NCI-H82 treated with DMSO at 0.1 percent for 48 hours (cell line): ENCODE measurements at regions not wholly inside any gene's neighbourhood (a gene's known extent, or its start where the extent isn't known, plus 50 kb on each side); places are given as distances from the start of the nearest gene placed in this dataset.

Experiments
- DNase-seq: peaks from one replicate; lab custom pipeline; 2025; ENCODE audit not compliant: unreplicated experiment; lab: John Stamatoyannopoulos, UW

GRCh38 chr16:85971902-85972638, 73.1 kb downstream of the IRF8 start:
- no peak for DNase-seq

GRCh38 chr16:85974428-85975375, 75.7 kb downstream of the IRF8 start:
- DNase-seq, result no peak

GRCh38 chr16:85975451-85975981, 76.6 kb downstream of the IRF8 start:
- no peak for DNase-seq

GRCh38 chr16:85978291-85978775, 79.4 kb downstream of the IRF8 start:
- DNase-seq, result no peak

- no peak for DNase-seq
These were observed 80.0 kb downstream of the IRF8 start for GRCh38 chr16:85978976-85979375.

GRCh38 chr16:85979605-85980004, 80.6 kb downstream of the IRF8 start:
- DNase-seq, result no peak

- no peak for DNase-seq
These were observed 81.7 kb downstream of the IRF8 start for GRCh38 chr16:85980686-85981085.

GRCh38 chr16:85981826-85982562, 83.0 kb downstream of the IRF8 start:
- no peak for DNase-seq

GRCh38 chr16:85982563-85982939, 83.6 kb downstream of the IRF8 start:
- DNase-seq, result no peak

- DNase-seq, result no peak
These were observed 84.1 kb downstream of the IRF8 start for GRCh38 chr16:85983064-85983463.

- no peak for DNase-seq
These were observed 84.8 kb downstream of the IRF8 start for GRCh38 chr16:85983606-85984230.

- no peak for DNase-seq
These were observed 85.4 kb downstream of the IRF8 start for GRCh38 chr16:85984231-85984880.

- no peak for DNase-seq
These were observed 86.0 kb downstream of the IRF8 start for GRCh38 chr16:85984947-85985451.

- no peak for DNase-seq
These were observed 88.2 kb downstream of the IRF8 start for GRCh38 chr16:85986931-85987749.

- DNase-seq, result no peak
These were observed 88.8 kb downstream of the IRF8 start for GRCh38 chr16:85987750-85988078.

- no peak for DNase-seq
These were observed 89.3 kb downstream of the IRF8 start for GRCh38 chr16:85988306-85988705.

GRCh38 chr16:85988723-85989313, 89.9 kb downstream of the IRF8 start:
- no peak for DNase-seq

GRCh38 chr16:85989376-85989775, 90.4 kb downstream of the IRF8 start:
- no peak for DNase-seq
